A673 (cell line): ENCODE measurements at regions not wholly inside any gene's neighbourhood (a gene's known extent, or its start where the extent isn't known, plus 50 kb on each side); places are given as distances from the start of the nearest gene placed in this dataset.

Experiments
- EZH2 ChIP-seq: fragments of 200-600 bp; sonication (generic); IDR thresholded peaks from 2 replicates; pipeline ENCODE4 v1.6.1; 2017; ENCODE audit warnings: borderline replicate concordance, low read depth, mild to moderate bottlenecking, mixed read lengths, antibody characterized with exemption, low read length; ENCODE audit not compliant: poor library complexity, severe bottlenecking
- TF ChIP-seq, protein P1 (sequence below): fragments of 300-800, 200-600 bp; sonication (generic); conservative IDR thresholded peaks from 2 replicates; pipeline ENCODE4 v1.5.1; 2017; ENCODE audit warnings: low read depth, mild to moderate bottlenecking, antibody characterized with exemption, low read length, moderate library complexity, mixed read lengths

DNA sequence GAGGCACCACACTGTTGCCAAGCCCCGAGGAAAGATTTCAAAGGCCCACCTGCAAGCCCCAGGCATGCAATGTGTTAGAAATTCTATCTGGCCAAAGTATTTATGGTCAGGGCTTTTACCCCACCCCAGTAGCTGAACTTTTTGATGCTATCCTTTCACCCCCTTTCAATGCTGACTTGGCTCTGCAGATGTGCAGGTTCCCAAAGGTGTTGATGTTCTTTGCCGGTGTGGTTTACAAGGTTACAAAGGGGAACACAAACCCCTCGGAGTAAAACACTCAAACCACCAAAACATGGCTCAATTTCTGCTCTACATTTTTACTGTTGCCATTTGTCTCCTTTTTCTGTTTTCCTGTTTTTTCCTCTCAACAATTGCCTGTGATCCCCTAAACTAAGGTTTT lies 145.4 kb upstream of the BNIP2 start:
- TF ChIP-seq, protein P1, sequence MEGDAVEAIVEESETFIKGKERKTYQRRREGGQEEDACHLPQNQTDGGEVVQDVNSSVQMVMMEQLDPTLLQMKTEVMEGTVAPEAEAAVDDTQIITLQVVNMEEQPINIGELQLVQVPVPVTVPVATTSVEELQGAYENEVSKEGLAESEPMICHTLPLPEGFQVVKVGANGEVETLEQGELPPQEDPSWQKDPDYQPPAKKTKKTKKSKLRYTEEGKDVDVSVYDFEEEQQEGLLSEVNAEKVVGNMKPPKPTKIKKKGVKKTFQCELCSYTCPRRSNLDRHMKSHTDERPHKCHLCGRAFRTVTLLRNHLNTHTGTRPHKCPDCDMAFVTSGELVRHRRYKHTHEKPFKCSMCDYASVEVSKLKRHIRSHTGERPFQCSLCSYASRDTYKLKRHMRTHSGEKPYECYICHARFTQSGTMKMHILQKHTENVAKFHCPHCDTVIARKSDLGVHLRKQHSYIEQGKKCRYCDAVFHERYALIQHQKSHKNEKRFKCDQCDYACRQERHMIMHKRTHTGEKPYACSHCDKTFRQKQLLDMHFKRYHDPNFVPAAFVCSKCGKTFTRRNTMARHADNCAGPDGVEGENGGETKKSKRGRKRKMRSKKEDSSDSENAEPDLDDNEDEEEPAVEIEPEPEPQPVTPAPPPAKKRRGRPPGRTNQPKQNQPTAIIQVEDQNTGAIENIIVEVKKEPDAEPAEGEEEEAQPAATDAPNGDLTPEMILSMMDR = no peak
- no peak for TF ChIP-seq EZH2
